ENCODE measurements at regions not wholly inside any gene's neighbourhood (a gene's known extent, or its start where the extent isn't known, plus 50 kb on each side); places are given as distances from the start of the nearest gene placed in this dataset.
"Not testable (repeated sequence)": the region's sequence is repeated elsewhere in the genome, so short reads cannot be mapped to it uniquely, and the experiment has no call there.

DNA sequence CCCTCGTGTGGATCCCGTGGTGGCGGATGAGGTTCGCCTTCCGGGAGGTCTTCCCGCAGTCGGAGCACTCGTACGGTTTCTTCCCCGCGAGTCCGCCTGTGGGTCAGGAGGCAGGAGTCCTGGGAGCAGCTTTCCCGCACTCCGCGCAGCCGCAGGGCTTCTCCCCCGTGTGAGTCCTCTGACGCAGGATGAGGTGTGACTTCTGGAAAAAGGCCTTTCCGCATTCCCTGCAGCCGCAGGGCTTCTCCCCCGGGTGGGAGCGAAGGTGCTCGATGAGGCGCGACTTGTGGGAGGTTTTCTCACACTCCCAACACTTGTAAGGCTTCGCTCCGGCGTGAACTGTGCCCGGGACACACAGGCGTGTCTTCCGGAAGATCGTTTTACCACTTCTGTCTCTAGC is 68.8 kb upstream of the WIPI2 start:
- DNase-seq; H3K27ac ChIP-seq; H3K4me3 ChIP-seq (ENCODE audit: low read depth, low read length); H3K36me3 ChIP-seq (replicated peaks); in situ Hi-C loops (cut with HindIII; ENCODE audit: low pct_ligation_motif_present, low sequenced_read_pairs); H3K27me3 ChIP-seq (replicated peaks): not testable (repeated sequence)

GRCh38 chr7:5131238-5131637 is 58.8 kb upstream of the WIPI2 start:
- H3K4me3 ChIP-seq (ENCODE audit: low read depth, low read length); H3K27me3 ChIP-seq (replicated peaks); DNase-seq; H3K36me3 ChIP-seq (replicated peaks); H3K27ac ChIP-seq; in situ Hi-C loops (cut with HindIII; ENCODE audit: low pct_ligation_motif_present, low sequenced_read_pairs): not testable (repeated sequence)

- no peak for TF ChIP-seq CTCF (IDR thresholded peaks at IDR 0.05; ENCODE audit: low read depth, low read length, missing control alignments)
- no peak for DNase-seq
- in situ Hi-C loops (cut with HindIII; ENCODE audit: low pct_ligation_motif_present, low sequenced_read_pairs), result no loop called here
- H3K4me3 ChIP-seq (ENCODE audit: low read depth, low read length), result no peak overlapping the region
- H3K36me3 ChIP-seq (replicated peaks), result no peaks in the 10 kb centered on the region
- no peaks in the 10 kb centered on the region for H3K27me3 ChIP-seq (replicated peaks)
- no peak overlapping the region for H3K27ac ChIP-seq
Observed at GRCh38 chr7:5132539-5132938, 57.5 kb upstream of the WIPI2 start.

DNA sequence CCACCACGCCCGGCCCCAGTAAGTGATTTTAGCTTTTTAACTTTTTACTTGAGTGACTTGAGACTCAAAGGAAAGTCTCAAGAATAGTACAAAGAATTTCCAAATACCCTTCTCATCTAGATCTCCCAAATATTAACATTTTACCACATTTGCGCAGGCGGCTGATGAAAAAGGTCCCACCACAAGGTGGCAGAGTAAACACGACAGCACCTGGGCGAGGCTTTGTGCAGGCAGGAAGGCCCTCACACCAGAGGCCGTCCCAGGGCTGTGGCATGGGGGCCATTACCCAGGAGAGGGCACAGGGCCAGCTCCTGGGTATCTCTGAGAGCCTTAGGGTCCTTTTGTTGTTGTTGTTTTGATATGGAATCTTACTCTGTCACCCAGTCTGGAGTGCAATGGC is 50.0 kb upstream of the WIPI2 start:
- TF ChIP-seq CTCF (IDR thresholded peaks at IDR 0.05; ENCODE audit: low read depth, low read length, missing control alignments), result peak; percentile 57
- no peaks in the 10 kb centered on the region for H3K27me3 ChIP-seq (replicated peaks)
- no peaks in the 10 kb centered on the region for H3K36me3 ChIP-seq (replicated peaks)
- in situ Hi-C loops (cut with HindIII; ENCODE audit: low pct_ligation_motif_present, low sequenced_read_pairs), result no loop called here
- no peak overlapping the region for H3K4me3 ChIP-seq (ENCODE audit: low read depth, low read length)
- H3K27ac ChIP-seq, result no peak overlapping the region
- peak; percentile 7 for DNase-seq

Data from brain microvascular endothelial cell (primary cell).